Thyroid gland (tissue), 4 donors: ENCODE measurements at regions not wholly inside any gene's neighbourhood (a gene's known extent, or its start where the extent isn't known, plus 50 kb on each side); places are given as distances from the start of the nearest gene placed in this dataset.

Source experiments
- DNase-seq, 2 donors: peaks; one replicate each; pipeline ENCODE4 v3.0.0-alpha.2; 2019
- H3K27ac ChIP-seq, 3 donors: fragments of 200-600 bp; sonication (generic); 1 replicate in 2 of 3; 2 replicates in 1 of 3; pipeline ENCODE4 v1.5.1; 2016 to 2019; ENCODE audit warnings: mild to moderate bottlenecking in 1 of 3, moderate library complexity in 1 of 3
- H3K27me3 ChIP-seq: fragments of 200-600 bp; sonication (generic); one replicate; pipeline ENCODE4 v1.5.1; 2019
- H3K36me3 ChIP-seq, 2 donors: fragments of 200-600 bp; sonication (generic); one replicate each; pipeline ENCODE4 v1.5.1; 2016 to 2019
- H3K4me1 ChIP-seq, 2 donors: fragments of 200-600 bp; sonication (generic); one replicate each; pipeline ENCODE4 v1.5.1; 2017 to 2019
- H3K4me3 ChIP-seq, 3 donors: fragments of 200-600 bp; sonication (generic); replicated peaks in 1 of 3; 1 replicate in 2 of 3; 2 replicates in 1 of 3; pipeline ENCODE4 v1.5.1; 2016; ENCODE audit warnings: mild to moderate bottlenecking in 1 of 3
- H3K9me3 ChIP-seq: fragments of 200-600 bp; sonication (generic); one replicate; pipeline ENCODE4 v1.5.1; 2017
- CTCF ChIP-seq, 6 experiments: fragments of 200-600 bp in 3 of 6; fragments of 450-650 bp in 3 of 6; sonication (generic) in 3 of 6; IDR thresholded peaks; one replicate each; pipeline ENCODE4 v1.5.1; 2016 to 2019; ENCODE audit warnings: antibody characterized with exemption in 6 of 6, mild to moderate bottlenecking in 2 of 6, inconsistent platforms in 1 of 6, moderate library complexity in 1 of 6
- POLR2A ChIP-seq, 2 donors: fragments of 450-650 bp; IDR thresholded peaks; one replicate each; pipeline ENCODE4 v1.6.1; 2017; ENCODE audit warnings: antibody characterized with exemption in 2 of 2, mild to moderate bottlenecking in 2 of 2, moderate library complexity in 1 of 2
- WGBS, 2 donors: methylation state at CpG; one replicate each; pipeline ENCODE4 v1.1.5; 2017; 5-methylcytosine and 5-hydroxymethylcytosine counted together
- intact Hi-C: fragments of 100-400 bp; cut with DNase I; formaldehyde crosslinking; loops from one replicate; pipeline ENCODE4 v1.15.1; 2023

DNA sequence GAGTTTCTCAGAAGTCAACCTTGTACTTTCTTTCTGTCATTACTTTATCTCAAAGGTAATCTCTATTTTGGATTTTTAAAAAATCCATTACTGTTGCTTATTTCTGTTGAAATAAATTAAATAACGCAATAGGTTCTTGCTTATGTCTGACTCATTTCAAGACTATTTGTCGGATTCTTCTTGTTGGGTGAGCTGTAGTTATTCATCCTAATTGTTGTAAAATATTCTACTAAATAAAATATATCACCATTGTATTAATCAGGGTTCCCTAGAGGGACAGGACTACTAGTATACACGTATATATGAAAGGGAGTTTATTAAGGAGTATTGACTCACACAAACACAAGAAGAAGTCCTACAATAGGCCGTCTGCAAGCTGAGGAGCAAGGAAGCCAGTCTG lies 403.9 kb upstream of the CYRIA start:
- TF ChIP-seq POLR2A (IDR thresholded peaks at IDR 0.05) (no peak), CTCF (IDR thresholded peaks at IDR 0.05) (no peak)
- Histone ChIP-seq H3K27ac (no peak overlapping the region), H3K36me3 (no peaks in the 10 kb centered on the region), H3K4me1 (no peaks in the 10 kb centered on the region), H3K9me3 (no peaks in the 10 kb centered on the region), H3K27me3 (no peaks in the 10 kb centered on the region), H3K4me3 (no peak overlapping the region)
- intact Hi-C loops, result no loop called here
- 87 to 90% methylated on average over 4 of the region's 4 CpGs for WGBS, 2 donors
- no peak for DNase-seq

- WGBS, 2 donors, result 76 to 77% methylated on average over 4 of the region's 4 CpGs
- TF ChIP-seq CTCF (IDR thresholded peaks at IDR 0.05), result no peak
- no peak for TF ChIP-seq POLR2A (IDR thresholded peaks at IDR 0.05)
These were observed 402.4 kb upstream of the CYRIA start for GRCh38 chr2:17068021-17068420.

DNA sequence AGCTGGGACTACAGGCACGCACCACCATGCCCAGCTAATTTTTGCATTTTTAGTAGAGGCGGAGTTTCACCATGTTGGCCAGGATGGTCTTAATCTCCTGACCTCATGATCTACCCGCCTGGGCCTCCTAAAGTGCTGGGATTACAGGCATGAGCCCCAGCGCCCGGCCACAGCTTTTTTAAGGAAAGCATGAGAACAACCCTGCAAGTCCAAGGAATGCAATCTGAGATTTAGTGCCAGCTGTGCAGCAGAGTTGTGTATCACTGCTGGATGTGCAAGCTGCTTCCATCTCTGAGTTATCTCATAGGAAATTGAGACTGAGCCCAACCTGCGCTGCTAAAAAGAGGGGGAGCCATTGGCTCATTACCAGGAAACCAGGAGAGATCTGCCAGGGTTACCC lies 399.9 kb upstream of the CYRIA start:
- Histone ChIP-seq H3K36me3 (no peaks in the 10 kb centered on the region), H3K27ac (no peak overlapping the region), H3K9me3 (no peaks in the 10 kb centered on the region), H3K4me3 (no peak overlapping the region), H3K27me3 (no peaks in the 10 kb centered on the region), H3K4me1 (no peaks in the 10 kb centered on the region)
- TF ChIP-seq POLR2A (IDR thresholded peaks at IDR 0.05), result no peak
- TF ChIP-seq CTCF (IDR thresholded peaks at IDR 0.05), result no peak
- intact Hi-C loops, result no loop called here
- no peak for DNase-seq
- 71 to 76% methylated on average over 6 of the region's 6 CpGs for WGBS, 2 donors

More at GRCh38 chr2:17068021-17068420, 402.4 kb upstream of the CYRIA start:
- no peak overlapping the region for H3K27ac ChIP-seq
- no peak for DNase-seq
- no peak overlapping the region for H3K4me3 ChIP-seq
- H3K9me3 ChIP-seq, result no peaks in the 10 kb centered on the region
- no peaks in the 10 kb centered on the region for H3K4me1 ChIP-seq
- H3K27me3 ChIP-seq, result no peaks in the 10 kb centered on the region
- intact Hi-C loops, result no loop called here
- no peaks in the 10 kb centered on the region for H3K36me3 ChIP-seq

- H3K9me3 ChIP-seq, result no peaks in the 10 kb centered on the region
- 94 to 98% methylated on average over 2 of the region's 2 CpGs for WGBS, 2 donors
- DNase-seq, result no peak
- no peaks in the 10 kb centered on the region for H3K27me3 ChIP-seq
- TF ChIP-seq CTCF (IDR thresholded peaks at IDR 0.05) (no peak), POLR2A (IDR thresholded peaks at IDR 0.05) (no peak)
- H3K4me1 ChIP-seq, result no peaks in the 10 kb centered on the region
- H3K4me3 ChIP-seq, result no peak overlapping the region
- H3K27ac ChIP-seq, result no peak overlapping the region
- H3K36me3 ChIP-seq, result no peaks in the 10 kb centered on the region
- intact Hi-C loops, result no loop called here
These were observed 395.4 kb upstream of the CYRIA start for GRCh38 chr2:17061028-17061427.

DNA sequence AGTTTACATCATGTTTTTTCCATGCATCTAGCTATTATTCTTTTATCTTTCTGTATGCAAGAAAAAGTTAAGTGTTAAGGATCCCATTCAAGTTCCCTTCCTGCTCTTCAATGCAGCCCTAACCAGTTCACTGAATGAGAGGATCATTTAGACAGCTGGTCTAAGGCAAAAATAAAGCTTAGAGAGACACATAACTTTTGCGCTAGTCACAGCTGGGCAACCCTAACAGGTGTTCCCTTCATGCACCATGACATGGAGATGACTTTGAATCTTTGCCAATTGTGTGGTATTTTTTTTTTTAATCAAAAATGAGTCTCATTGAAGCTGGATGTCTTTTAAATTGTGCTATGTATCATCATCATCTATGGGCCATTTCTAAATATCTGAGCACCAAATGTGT lies 393.8 kb upstream of the CYRIA start:
- WGBS, 2 donors, result 82 to 89% methylated on average over 1 of the region's 1 CpG
- no peaks in the 10 kb centered on the region for H3K36me3 ChIP-seq
- no peak for DNase-seq
- intact Hi-C loops, result no loop called here
- TF ChIP-seq POLR2A (IDR thresholded peaks at IDR 0.05) (no peak), CTCF (IDR thresholded peaks at IDR 0.05) (no peak)
- H3K27ac ChIP-seq, result no peak overlapping the region
- H3K27me3 ChIP-seq, result no peaks in the 10 kb centered on the region
- H3K4me3 ChIP-seq, result no peak overlapping the region
- H3K4me1 ChIP-seq, result no peaks in the 10 kb centered on the region
- no peaks in the 10 kb centered on the region for H3K9me3 ChIP-seq
